GM18511 (cell line): ENCODE measurements at regions not wholly inside any gene's neighbourhood (a gene's known extent, or its start where the extent isn't known, plus 50 kb on each side); places are given as distances from the start of the nearest gene placed in this dataset.

Source experiments
- ATAC-seq: cut with Tn5 transposase; IDR thresholded peaks from one replicate; pipeline ENCODE4 v1.9.1; 2021; ENCODE audit warnings: mild to moderate bottlenecking, moderate library complexity; ENCODE audit not compliant: unreplicated experiment

DNA sequence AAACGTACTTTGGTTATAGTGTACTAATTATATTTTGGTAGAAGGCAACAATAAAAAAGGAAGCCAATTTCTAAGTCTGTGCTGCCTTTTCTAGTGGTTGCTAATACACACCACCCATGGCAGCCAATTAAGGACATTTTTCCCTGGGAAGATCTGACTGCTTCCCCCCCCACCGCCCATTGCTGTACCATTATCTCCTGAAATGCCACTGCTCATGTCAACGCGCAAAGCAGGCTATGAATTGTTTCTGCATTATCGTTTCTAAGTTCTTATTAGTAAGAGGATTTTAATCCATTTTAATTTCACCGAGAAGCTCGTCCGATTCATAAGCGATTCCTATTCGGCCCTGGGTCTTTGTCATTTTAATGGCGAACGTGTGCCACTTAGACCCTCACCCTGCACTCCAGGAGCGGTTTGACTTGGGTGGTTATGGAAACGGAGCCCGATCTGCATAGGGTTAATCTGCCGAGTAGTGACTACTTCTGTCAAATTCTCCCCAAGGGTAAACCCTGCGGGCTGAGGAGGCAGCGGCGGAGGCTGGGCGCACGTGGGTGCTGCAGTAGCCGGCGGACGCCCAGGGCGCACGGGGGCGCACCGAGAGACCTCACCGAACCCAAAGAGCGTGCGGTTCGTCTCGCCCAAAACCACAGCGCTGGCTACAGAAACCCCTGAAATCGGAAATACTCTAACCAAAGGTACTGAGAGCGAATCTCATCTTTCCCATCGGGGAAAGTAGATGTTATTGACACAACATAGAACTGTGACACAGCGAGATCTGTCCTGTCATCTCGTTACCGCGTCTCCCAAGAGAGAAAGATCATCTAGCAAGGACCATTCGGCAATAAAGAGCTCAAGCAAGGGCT is 55.8 kb upstream of the SHC3 start:
- peak; percentile 95 for ATAC-seq

DNA sequence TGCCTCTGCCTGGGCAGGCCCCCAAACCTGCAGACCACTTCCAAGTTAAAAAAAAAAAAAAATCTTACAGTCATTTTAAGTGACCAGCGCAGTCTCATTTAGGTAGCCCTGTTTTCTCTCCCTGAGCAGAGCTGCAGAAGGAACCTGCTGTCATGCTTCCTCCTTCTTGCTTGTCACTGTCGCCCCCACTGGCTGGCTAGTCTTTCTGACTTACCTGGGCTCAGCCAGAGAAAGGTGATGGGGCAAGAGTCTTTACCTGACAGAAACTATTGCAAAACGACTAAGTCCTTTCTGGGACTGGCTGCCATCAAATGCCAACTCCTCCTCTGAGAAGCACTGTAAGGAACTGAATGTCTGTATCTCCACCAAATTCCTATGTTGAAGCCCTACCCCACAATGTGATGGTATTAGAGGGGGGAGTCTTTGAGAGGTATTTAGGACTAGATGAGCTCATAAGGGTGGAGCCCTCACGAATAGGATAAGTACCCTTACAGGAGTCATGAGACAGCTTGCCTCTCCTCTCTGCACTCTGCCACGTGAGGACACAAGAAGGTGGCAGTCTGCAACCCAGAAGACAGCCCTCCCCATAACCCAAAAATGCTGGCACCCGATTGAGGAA is 58.4 kb upstream of the SHC3 start:
- no peak for ATAC-seq

DNA sequence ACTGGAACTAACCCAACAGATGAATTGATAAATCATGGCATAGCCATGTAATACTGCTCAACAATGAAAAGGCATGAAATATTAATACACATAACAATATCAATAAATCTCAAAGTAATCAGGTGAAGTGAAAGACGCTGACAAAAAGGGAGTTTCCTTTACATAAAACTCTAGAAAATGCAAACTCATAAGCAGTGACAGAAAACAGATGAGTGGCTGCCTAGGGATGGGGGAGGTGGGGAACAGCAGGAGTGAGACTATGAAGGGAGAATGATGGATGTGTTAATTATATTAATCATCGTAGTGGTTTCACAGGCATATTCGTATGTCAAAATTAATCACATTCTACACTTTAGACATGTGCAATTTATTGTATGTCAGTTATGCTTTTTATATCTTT is 59.8 kb upstream of the SHC3 start:
- ATAC-seq: no peak

DNA sequence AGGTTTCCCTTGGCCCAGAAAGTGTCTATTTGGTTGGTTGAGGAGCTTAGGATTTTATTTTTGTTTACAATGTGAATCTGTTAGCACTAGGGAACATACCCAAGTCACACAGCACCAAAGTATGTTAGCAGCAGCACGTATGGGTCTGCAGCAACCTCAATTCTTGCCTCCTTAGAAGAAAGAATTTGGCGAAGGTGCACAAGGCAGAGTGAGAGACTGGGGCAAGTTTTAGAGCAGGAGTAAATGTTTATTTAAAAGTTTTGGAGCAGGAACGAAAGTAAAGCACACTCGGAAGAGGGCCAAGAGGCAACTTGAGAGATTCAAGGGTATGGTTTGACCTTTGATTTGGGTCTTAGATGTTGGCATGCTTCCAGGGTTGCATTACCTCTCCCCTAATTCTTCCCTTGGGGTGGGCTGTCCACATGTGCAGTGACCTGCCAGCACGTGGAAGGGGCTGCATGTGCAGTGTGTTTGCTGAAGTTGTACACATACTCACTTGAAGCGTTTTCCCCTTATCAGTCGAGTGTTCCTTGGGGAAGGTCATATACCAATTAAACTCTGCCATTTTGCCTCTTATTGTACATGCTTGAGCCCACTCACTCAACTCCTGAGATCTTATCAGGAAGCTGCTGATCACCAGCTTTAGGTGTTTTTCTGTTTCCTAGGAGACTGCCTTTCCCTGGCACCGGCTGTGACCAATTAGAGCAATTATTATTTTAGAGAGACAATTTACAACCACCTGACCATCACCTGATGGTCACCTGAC is 64.9 kb upstream of the SHC3 start:
- ATAC-seq: no peak

DNA sequence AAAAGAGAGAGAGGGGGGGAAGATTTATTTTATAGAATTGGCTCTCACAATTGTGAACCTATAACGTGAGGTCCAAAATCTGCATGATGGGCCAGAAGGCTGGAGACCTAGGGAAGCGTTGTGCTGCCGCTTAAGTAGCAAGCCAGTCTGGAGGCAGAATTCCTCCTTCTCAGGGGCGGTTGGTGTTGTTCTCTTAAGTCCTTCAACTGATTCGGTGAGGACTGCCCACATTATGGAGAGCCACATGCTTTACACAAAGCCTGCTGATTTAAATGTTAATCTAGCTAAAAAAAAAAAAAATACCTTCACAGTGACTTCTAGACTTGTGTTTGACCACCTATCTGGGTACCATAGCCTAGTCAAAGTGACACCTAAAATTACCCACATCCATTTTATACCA is 64.2 kb upstream of the CKS2 start:
- no peak for ATAC-seq

DNA sequence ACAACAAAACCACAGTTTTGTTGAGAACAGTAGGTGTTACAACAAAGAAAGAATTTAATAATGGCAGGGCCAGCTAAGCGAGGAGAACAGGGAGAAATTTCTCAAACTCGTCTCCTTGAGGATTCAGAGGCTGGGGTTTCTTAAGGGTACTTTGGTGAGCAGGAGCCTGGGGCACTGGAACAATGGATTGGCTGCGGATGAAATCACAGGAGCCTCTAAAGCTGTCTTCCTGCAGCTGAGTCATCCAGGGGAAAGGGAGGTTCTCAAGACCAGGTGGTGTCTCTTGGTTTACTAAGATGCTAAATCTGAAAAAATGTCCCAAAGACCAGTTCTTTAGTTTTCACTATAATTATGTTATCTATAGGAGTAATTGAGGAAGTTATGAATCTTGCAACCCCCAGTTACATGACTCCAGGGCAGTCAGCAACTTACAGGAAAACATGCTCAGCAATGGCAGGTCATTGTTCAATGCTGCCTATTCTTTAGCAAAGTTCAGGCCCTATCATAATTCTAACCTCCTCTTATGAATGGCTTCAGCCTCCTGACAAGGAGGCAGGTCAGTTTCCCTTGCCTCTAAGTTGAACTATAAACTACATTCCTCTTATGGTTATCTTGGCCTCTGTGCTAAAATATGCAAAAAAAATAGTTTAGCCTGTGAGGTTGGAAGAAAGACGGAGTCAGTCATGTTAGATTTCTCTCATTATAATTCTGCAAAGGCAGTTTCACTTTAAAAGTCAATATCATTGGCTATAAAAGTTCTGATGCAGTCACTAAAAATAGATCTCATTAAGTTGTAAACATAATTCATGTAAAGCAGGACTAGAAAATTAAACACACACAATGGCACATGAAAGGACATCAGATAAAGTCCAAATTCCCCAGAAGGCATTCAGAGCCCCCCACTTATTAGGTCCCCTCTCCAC is 63.3 kb upstream of the CKS2 start:
- no peak for ATAC-seq

DNA sequence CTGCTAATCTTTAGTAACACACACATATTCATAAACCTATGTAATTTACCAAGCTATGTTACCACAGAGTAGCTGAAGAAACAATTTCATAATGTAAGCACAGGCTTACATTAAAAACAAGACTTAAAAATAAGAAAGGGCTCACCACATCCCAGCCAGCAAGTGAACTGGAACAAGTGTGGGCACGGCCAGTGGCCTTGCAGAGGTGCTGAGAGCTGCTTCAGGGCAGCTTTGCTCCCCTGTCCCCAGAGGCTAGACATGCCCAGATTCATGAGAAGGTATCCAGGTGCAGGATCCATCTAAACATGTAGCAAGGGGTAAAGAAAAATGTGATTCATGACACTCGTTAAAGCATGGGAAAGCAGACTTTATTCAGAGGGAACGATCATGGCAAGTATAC is 62.0 kb upstream of the CKS2 start:
- no peak for ATAC-seq

DNA sequence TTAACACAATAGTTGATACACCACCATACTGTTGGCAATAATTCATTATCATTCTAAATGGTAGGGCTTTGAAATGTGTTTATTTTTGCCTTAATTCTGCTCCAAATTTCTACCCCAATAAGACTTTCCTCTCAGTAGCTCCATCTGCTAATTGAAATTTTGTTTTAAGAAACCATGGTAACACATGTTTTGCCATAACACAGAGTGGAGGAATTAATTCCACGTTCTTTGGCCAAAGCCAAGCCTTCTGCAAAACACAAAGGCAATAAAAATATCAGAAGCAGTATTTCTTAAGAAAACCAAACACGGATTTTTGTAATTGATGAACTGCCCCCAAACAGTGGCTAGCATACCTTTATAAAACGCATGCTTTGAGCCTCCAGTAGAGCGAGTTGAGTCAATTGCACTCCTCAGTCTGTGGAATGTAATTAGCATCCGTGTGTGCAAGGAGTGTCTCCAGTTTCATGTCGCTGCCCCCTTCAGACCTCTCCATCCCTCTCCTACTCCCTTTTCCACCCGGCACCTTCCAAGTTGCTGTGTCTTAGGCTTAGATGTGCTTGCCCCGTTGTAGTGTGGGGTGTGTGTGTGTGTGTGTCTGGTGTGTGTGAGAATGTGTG is 58.2 kb upstream of the CKS2 start:
- ATAC-seq: no peak

DNA sequence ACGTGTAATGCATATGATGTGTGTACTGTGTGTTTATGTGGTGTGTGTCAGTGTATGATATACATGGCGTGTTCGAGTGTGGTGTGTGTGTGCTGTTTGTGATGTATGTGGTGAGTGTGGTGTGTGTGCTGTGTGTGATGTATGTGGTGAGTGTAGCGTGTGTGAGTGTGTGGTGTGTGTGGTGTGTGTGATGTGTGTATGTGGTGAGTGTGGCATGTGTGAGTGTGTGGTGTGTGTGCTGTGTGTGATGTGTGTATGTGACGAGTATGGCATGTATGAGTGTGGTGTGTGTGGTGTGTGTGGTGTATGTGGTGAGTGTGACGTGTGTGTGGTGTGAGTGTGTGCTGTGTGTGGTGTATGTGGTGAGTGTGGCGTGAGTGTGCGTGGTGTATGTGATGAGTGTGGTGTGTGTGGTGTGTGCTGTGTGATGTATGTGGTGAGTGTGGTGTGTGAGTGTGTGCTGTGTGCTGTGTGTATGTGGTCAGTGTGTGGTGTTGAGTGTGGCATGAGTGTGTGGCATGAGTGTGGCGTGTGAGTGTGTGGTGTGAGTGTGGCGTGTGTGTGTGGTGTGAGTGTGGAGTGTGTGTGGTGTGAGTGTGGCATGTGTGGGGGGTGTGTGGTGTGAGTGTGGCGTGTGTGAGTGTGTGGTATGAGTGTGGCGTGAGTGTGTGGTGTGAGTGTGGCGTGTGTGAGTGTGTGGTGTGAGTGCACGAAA is 56.8 kb upstream of the CKS2 start:
- no peak for ATAC-seq

DNA sequence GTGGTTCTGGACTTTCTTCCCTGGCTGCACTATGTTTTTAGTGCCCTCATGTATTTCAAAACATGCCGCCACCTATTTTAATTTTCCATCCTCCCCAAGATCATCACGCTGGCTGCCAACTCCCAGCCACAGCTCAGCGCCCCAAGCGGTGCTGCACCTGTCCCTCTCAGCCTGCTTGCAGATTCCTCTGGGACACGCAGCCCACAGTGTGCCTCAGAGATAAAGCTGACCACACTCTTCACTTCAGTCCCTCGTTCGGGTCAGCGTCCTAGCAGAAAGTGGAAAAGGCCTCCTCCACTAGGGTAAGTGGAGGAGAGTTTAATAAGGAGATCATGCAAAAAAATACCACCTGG is 56.2 kb upstream of the CKS2 start:
- no peak for ATAC-seq

DNA sequence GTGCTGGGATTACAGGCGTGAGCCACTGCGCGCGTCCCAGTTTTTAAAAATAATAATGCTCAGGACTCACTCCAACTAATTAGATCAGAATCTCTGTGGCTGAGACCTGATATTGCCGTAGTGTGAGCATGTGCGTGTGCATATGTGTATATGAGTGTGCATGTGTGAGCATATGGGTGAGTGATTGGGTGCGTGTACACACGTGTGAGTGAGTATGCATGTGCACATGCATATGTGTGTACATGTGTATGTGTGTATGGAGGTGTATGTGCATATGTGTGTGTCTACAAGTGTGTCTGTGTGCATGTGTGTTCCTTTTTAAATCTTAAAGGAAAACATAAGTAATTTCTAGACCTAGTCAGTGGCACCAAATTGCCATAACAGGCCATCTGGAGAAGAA is 54.8 kb upstream of the CKS2 start:
- ATAC-seq: no peak

DNA sequence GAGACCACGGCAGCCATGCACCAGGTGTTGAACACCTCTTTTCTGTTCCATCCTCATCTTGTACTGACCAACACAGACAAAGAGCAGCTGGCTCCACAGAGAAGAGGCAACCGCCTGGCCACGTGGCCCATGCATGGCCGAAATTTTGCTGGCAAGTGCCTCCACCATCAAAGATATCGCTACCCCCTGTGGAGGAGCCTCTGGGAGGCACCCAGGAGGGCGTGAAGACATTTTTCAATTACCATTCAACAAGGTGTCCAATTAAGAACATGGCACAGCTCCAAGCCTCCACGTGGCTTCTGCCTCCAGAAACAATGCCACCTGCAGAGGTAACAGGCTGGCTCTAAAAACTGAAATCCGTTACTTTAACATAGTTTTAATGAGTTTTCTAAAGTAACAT is 54.4 kb upstream of the CKS2 start:
- no peak for ATAC-seq

DNA sequence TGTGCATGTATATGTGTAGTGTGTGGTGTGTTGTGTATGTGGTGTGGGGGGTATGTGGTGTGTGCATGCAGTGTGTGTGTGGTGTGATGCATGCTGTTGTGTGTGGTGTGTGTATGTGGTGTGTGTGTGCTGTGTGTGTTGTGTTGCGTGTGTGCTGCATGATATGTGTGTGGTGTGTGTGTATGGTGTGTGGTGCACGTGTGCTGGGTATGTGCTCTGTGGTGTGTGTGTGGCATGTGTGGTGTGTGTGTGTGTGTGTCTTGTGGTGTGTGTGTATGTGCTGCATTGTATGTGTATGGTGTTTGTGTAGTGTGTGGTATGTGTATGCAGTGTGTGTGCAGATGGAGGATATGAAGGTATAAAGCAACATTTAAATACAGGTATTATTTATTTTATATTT is 50.5 kb upstream of the CKS2 start:
- no peak for ATAC-seq
